Glutamatergic neuron (in vitro differentiated cells): ENCODE measurements at regions not wholly inside any gene's neighbourhood (a gene's known extent, or its start where the extent isn't known, plus 50 kb on each side); places are given as distances from the start of the nearest gene placed in this dataset.

ENCODE experiments used
- DNase-seq: peaks from one replicate; pipeline ENCODE4 v3.0.0; 2022
- H3K27ac Mint-ChIP-seq: one replicate; pipeline ENCODE4 v1.8.0; 2020; ENCODE audit warnings: mild to moderate bottlenecking, mixed read lengths, inconsistent platforms; ENCODE audit not compliant: unreplicated experiment
- H3K27me3 Mint-ChIP-seq: one replicate; pipeline ENCODE4 v1.8.0; 2020; ENCODE audit warnings: mild to moderate bottlenecking, moderate library complexity, mixed read lengths, inconsistent platforms; ENCODE audit not compliant: unreplicated experiment
- H3K36me3 Mint-ChIP-seq: one replicate; pipeline ENCODE4 v1.8.0; 2020; ENCODE audit warnings: mild to moderate bottlenecking, mixed read lengths, inconsistent platforms; ENCODE audit not compliant: unreplicated experiment
- H3K4me1 Mint-ChIP-seq: one replicate; pipeline ENCODE4 v1.8.0; 2020; ENCODE audit warnings: mild to moderate bottlenecking, low read depth, mixed read lengths, inconsistent platforms; ENCODE audit not compliant: unreplicated experiment
- H3K4me3 Mint-ChIP-seq: one replicate; pipeline ENCODE4 v1.8.0; 2020; ENCODE audit warnings: mild to moderate bottlenecking, mixed read lengths, inconsistent platforms; ENCODE audit not compliant: unreplicated experiment
- H3K9me3 Mint-ChIP-seq: one replicate; pipeline ENCODE4 v1.8.0; 2020; ENCODE audit warnings: mild to moderate bottlenecking, moderate library complexity, mixed read lengths, inconsistent platforms; ENCODE audit not compliant: unreplicated experiment
- CTCF ChIP-seq: fragments of 200-600 bp; sonication (generic); IDR thresholded peaks from one replicate; pipeline ENCODE4 v1.5.0; 2021; ENCODE audit not compliant: partially characterized antibody, unreplicated experiment

GRCh38 chr3:189404024-189404423, 227.2 kb upstream of the TP63 start:
- H3K27ac Mint-ChIP-seq, result no peak overlapping the region
- H3K27me3 Mint-ChIP-seq, result no peaks in the 10 kb centered on the region
- DNase-seq, result no peak
- no peaks in the 10 kb centered on the region for H3K9me3 Mint-ChIP-seq
- no peak for TF ChIP-seq CTCF
- H3K4me3 Mint-ChIP-seq, result no peak overlapping the region
- no peaks in the 10 kb centered on the region for H3K36me3 Mint-ChIP-seq
- H3K4me1 Mint-ChIP-seq, result no peaks in the 10 kb centered on the region

- H3K9me3 Mint-ChIP-seq, result no peaks in the 10 kb centered on the region
- no peak for DNase-seq
- H3K27ac Mint-ChIP-seq, result no peak overlapping the region
- no peaks in the 10 kb centered on the region for H3K27me3 Mint-ChIP-seq
- no peaks in the 10 kb centered on the region for H3K36me3 Mint-ChIP-seq
- no peaks in the 10 kb centered on the region for H3K4me1 Mint-ChIP-seq
- TF ChIP-seq CTCF, result no peak
- no peak overlapping the region for H3K4me3 Mint-ChIP-seq
Measured at GRCh38 chr3:189404797-189405484, 226.2 kb upstream of the TP63 start.

GRCh38 chr3:189406148-189406547, 225.0 kb upstream of the TP63 start:
- Mint-ChIP-seq H3K27me3 (no peaks in the 10 kb centered on the region), H3K4me1 (no peaks in the 10 kb centered on the region), H3K27ac (no peak overlapping the region), H3K36me3 (no peaks in the 10 kb centered on the region), H3K9me3 (no peaks in the 10 kb centered on the region), H3K4me3 (no peak overlapping the region)
- no peak for DNase-seq
- no peak for TF ChIP-seq CTCF

- no peak for TF ChIP-seq CTCF
- Mint-ChIP-seq H3K9me3 (no peaks in the 10 kb centered on the region), H3K4me1 (no peaks in the 10 kb centered on the region), H3K27ac (no peak overlapping the region), H3K4me3 (no peak overlapping the region), H3K36me3 (no peaks in the 10 kb centered on the region), H3K27me3 (no peaks in the 10 kb centered on the region)
- DNase-seq, result no peak
Measured at GRCh38 chr3:189410522-189410921, 220.7 kb upstream of the TP63 start.

- Mint-ChIP-seq H3K27ac (peak overlapping the region; percentile 93), H3K4me3 (peak overlapping the region; percentile 9), H3K36me3 (no peaks in the 10 kb centered on the region), H3K27me3 (no peaks in the 10 kb centered on the region), H3K9me3 (peaks cover 8% of the 10 kb centered on the region), H3K4me1 (peaks cover 17% of the 10 kb centered on the region)
- TF ChIP-seq CTCF, result no peak
- peak; percentile 33 for DNase-seq
Measured at GRCh38 chr3:189419038-189419437, 212.2 kb upstream of the TP63 start.
